Mesendoderm (in vitro differentiated cells): ENCODE measurements at regions not wholly inside any gene's neighbourhood (a gene's known extent, or its start where the extent isn't known, plus 50 kb on each side); places are given as distances from the start of the nearest gene placed in this dataset.

ENCODE experiments used
- DNase-seq: peaks from one replicate; pipeline ENCODE4 v3.0.0; 2013
- H2AK5ac ChIP-seq: 2 replicates; pipeline ENCODE4 v1.6.1; 2013; ENCODE audit warnings: low read length, inconsistent platforms
- H2BK120ac ChIP-seq: 2 replicates; pipeline ENCODE4 v1.6.1; 2013; ENCODE audit warnings: low read depth, mild to moderate bottlenecking, low read length, moderate library complexity, mixed read lengths
- H2BK15ac ChIP-seq: replicated peaks from 2 replicates; pipeline ENCODE4 v1.6.1; 2013; ENCODE audit warnings: low read depth, mild to moderate bottlenecking, moderate library complexity
- H2BK5ac ChIP-seq: 2 replicates; pipeline ENCODE4 v1.6.1; 2013; ENCODE audit warnings: low read length, inconsistent platforms
- H3K18ac ChIP-seq: 2 replicates; pipeline ENCODE4 v1.6.1; 2013; ENCODE audit warnings: mild to moderate bottlenecking, low read length, mixed read lengths
- H3K23ac ChIP-seq: one replicate; pipeline ENCODE4 v1.6.1; 2013; ENCODE audit warnings: low read length
- H3K27ac ChIP-seq: 2 replicates; pipeline ENCODE4 v1.5.1; 2013; ENCODE audit warnings: low read depth, mild to moderate bottlenecking, inconsistent platforms, low read length, moderate library complexity
- H3K27me3 ChIP-seq: 2 replicates; pipeline ENCODE4 v1.6.1; 2013; ENCODE audit warnings: low read length, control low read depth, mild to moderate bottlenecking, inconsistent platforms; ENCODE audit not compliant: insufficient read depth, poor library complexity
- H3K36me3 ChIP-seq: 2 replicates; pipeline ENCODE4 v1.6.1; 2013; ENCODE audit warnings: low read length, inconsistent platforms; ENCODE audit not compliant: control insufficient read depth, insufficient read depth
- H3K4ac ChIP-seq: one replicate; pipeline ENCODE4 v1.6.1; 2013; ENCODE audit warnings: low read depth, mild to moderate bottlenecking, low read length, moderate library complexity
- H3K4me1 ChIP-seq: 2 replicates; pipeline ENCODE4 v1.6.1; 2013; ENCODE audit warnings: low read depth, low read length, inconsistent platforms; ENCODE audit not compliant: control insufficient read depth
- H3K4me2 ChIP-seq: 2 replicates; pipeline ENCODE4 v1.6.1; 2013; ENCODE audit warnings: low read length
- H3K4me3 ChIP-seq: 2 replicates; pipeline ENCODE4 v1.5.1; 2013; ENCODE audit warnings: mild to moderate bottlenecking, low read length
- H3K56ac ChIP-seq: one replicate; pipeline ENCODE4 v1.6.1; 2013; ENCODE audit warnings: low read length
- H3K79me1 ChIP-seq: 2 replicates; pipeline ENCODE4 v1.6.1; 2013; ENCODE audit warnings: low read length, inconsistent platforms
- H3K79me2 ChIP-seq: 2 replicates; pipeline ENCODE4 v1.6.1; 2013; ENCODE audit warnings: mild to moderate bottlenecking, low read length; ENCODE audit not compliant: control insufficient read depth, insufficient read depth
- H3K9ac ChIP-seq: 2 replicates; pipeline ENCODE4 v1.6.1; 2013; ENCODE audit warnings: low read length, inconsistent platforms
- H4K5ac ChIP-seq: one replicate; pipeline ENCODE4 v1.6.1; 2013; ENCODE audit warnings: low read length
- H4K8ac ChIP-seq: one replicate; pipeline ENCODE4 v1.6.1; 2013; ENCODE audit warnings: low read depth, mild to moderate bottlenecking, control low read depth, low read length, moderate library complexity
- WGBS: extraction: QIAGEN DNeasy Blood & Tissue Kit; methylation state at CpG from one replicate; pipeline ENCODE4 v1.1.7; 2013; ENCODE audit warnings: low lambda C conversion rate, missing lambda C conversion rate; ENCODE audit not compliant: insufficient coverage; ENCODE audit errors: extremely low coverage; 5-methylcytosine and 5-hydroxymethylcytosine counted together

DNA sequence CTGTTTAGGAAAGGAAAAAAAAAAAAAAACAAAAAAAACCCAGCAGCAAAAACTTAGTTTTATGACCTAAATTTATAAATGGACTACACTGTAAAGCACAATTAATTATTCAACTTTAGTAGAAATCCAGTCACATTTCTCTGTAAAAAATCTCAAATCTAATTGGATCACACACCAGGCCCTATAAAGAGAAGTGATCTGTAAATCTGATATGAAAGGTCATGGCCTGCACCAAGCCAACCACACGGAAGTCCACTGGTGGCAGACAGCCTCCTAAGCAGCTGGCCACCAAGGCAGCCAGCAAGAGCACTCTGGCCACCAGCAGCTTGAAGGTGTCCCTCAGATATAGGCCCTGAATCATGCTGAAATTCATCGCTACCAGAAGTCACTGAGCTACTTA is 131.6 kb downstream of the HFE start:
- Histone ChIP-seq H2AK5ac (no peak overlapping the region), H3K27me3 (no peaks in the 10 kb centered on the region), H3K4me3 (no peak overlapping the region), H3K4ac (no peak overlapping the region), H3K4me2 (no peak overlapping the region), H3K56ac (peak overlapping the region; percentile 11), H3K4me1 (no peaks in the 10 kb centered on the region), H3K27ac (no peak overlapping the region), H2BK120ac (no peak overlapping the region), H3K18ac (no peak overlapping the region), H3K79me1 (no peaks in the 10 kb centered on the region), H3K9ac (no peak overlapping the region), H4K8ac (no peak overlapping the region), H2BK5ac (no peak overlapping the region), H3K79me2 (no peaks in the 10 kb centered on the region), H2BK15ac (peak overlapping the region; percentile 93), H3K36me3 (no peaks in the 10 kb centered on the region), H4K5ac (no peak overlapping the region), H3K23ac (no peak overlapping the region)
- no peak for DNase-seq
- WGBS, result no CpG with 5 or more reads among the region's 2 CpGs

GRCh38 chr6:26220145-26220970 is 133.1 kb downstream of the HFE start:
- peak overlapping the region; percentile 3 for H3K27ac ChIP-seq
- H3K18ac ChIP-seq, result peak overlapping the region; percentile 80
- no peaks in the 10 kb centered on the region for H3K79me2 ChIP-seq
- H3K27me3 ChIP-seq, result no peaks in the 10 kb centered on the region
- no peak overlapping the region for H4K5ac ChIP-seq
- no peak overlapping the region for H3K4me2 ChIP-seq
- no peak overlapping the region for H2AK5ac ChIP-seq
- H3K36me3 ChIP-seq, result no peaks in the 10 kb centered on the region
- H2BK120ac ChIP-seq, result peak overlapping the region; percentile 78
- H3K23ac ChIP-seq, result no peak overlapping the region
- no peaks in the 10 kb centered on the region for H3K4me1 ChIP-seq
- no peak overlapping the region for H3K4me3 ChIP-seq
- peak overlapping the region; percentile 57 for H2BK15ac ChIP-seq
- no peak overlapping the region for H3K9ac ChIP-seq
- no peak overlapping the region for H4K8ac ChIP-seq
- H2BK5ac ChIP-seq, result peak overlapping the region; percentile 33
- no CpG with 5 or more reads among the region's 5 CpGs for WGBS
- no peaks in the 10 kb centered on the region for H3K79me1 ChIP-seq
- no peak overlapping the region for H3K4ac ChIP-seq
- no peak for DNase-seq
- H3K56ac ChIP-seq, result peak overlapping the region; percentile 35

DNA sequence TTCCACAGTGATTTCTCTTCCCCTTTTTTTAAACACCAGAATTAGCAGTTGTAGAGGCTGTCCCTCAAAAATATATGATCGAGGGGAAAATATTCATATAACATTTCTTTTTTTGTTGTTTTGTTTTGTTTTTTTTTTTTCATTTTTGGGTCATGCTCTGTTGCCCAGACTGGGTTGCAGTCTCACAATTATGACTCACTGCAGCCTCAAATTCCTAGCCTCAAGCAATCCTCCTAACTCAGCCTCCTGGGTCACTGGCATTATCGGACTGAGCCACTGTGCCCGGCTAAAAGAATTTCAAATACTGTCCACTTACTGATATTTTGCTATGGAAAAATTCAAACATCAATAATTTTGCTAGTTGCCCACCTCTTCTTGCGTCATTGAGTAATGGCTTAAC is 134.0 kb downstream of the HFE start:
- WGBS, result no CpG with 5 or more reads among the region's 4 CpGs
- H3K79me1 ChIP-seq, result no peaks in the 10 kb centered on the region
- H4K8ac ChIP-seq, result no peak overlapping the region
- no peaks in the 10 kb centered on the region for H3K36me3 ChIP-seq
- no peak overlapping the region for H4K5ac ChIP-seq
- H3K27ac ChIP-seq, result no peak overlapping the region
- H3K4me3 ChIP-seq, result no peak overlapping the region
- no peak overlapping the region for H3K4ac ChIP-seq
- no peaks in the 10 kb centered on the region for H3K27me3 ChIP-seq
- no peak overlapping the region for H3K18ac ChIP-seq
- no peak overlapping the region for H3K9ac ChIP-seq
- no peak overlapping the region for H2BK5ac ChIP-seq
- no peak overlapping the region for H2BK120ac ChIP-seq
- H3K4me1 ChIP-seq, result no peaks in the 10 kb centered on the region
- no peaks in the 10 kb centered on the region for H3K79me2 ChIP-seq
- no peak for DNase-seq
- H3K23ac ChIP-seq, result no peak overlapping the region
- no peak overlapping the region for H3K56ac ChIP-seq
- peak overlapping the region; percentile 39 for H2BK15ac ChIP-seq
- H2AK5ac ChIP-seq, result no peak overlapping the region
- no peak overlapping the region for H3K4me2 ChIP-seq

DNA sequence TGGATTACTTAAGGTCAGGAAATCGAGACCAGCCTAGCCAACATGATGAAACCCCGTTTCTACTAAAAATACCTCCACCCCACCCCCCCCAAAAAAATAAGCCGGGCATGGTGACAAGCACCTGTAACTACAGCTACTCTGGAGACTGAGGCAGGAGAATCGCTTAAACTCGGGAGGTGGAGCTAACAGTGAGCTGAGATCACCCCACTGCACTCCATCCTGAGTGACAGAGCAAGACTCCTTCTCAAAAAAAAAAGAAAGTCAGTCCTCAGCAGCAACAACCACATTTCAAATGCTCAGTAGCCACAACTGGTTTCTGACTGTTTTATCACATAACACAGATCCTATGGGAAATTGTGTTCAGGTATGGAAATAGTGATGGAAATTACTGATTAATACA is 135.3 kb downstream of the HFE start:
- no peaks in the 10 kb centered on the region for H3K27me3 ChIP-seq
- H3K79me2 ChIP-seq, result no peaks in the 10 kb centered on the region
- DNase-seq, result peak; percentile 60
- H3K27ac ChIP-seq, result no peak overlapping the region
- no peak overlapping the region for H3K4me2 ChIP-seq
- peak overlapping the region; percentile 31 for H3K9ac ChIP-seq
- peak overlapping the region; percentile 57 for H2BK15ac ChIP-seq
- no peak overlapping the region for H3K4ac ChIP-seq
- H3K56ac ChIP-seq, result peak overlapping the region; percentile 51
- no peak overlapping the region for H2BK5ac ChIP-seq
- H3K4me1 ChIP-seq, result no peaks in the 10 kb centered on the region
- H3K4me3 ChIP-seq, result no peak overlapping the region
- H4K8ac ChIP-seq, result no peak overlapping the region
- no peak overlapping the region for H2AK5ac ChIP-seq
- no peak overlapping the region for H4K5ac ChIP-seq
- H3K79me1 ChIP-seq, result no peaks in the 10 kb centered on the region
- no peak overlapping the region for H3K23ac ChIP-seq
- WGBS, result no CpG with 5 or more reads among the region's 5 CpGs
- H2BK120ac ChIP-seq, result peak overlapping the region; percentile 54
- peak overlapping the region; percentile 41 for H3K18ac ChIP-seq
- no peaks in the 10 kb centered on the region for H3K36me3 ChIP-seq

DNA sequence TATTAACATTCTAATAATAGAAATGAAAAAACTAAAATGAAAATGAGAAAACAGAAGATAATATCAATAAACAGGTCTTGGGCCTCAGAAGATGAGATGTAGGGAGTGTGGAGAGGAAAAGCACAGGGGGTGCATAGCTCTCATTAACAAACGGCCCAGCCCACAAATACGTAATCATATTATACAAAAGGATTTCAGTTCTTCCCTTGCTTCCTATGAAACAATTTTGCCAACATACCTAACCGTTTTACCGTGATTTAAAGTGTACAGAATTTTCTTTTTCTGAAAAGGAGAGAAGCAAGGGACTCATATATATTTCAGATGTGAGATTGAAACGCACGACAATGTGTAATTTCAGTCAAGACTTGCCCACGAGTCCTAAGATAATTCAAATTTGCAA is 136.0 kb downstream of the HFE start:
- no peak overlapping the region for H2AK5ac ChIP-seq
- no CpG with 5 or more reads among the region's 7 CpGs for WGBS
- no peaks in the 10 kb centered on the region for H3K79me2 ChIP-seq
- H3K4ac ChIP-seq, result no peak overlapping the region
- no peak overlapping the region for H2BK15ac ChIP-seq
- peak overlapping the region; percentile 97 for H3K18ac ChIP-seq
- peak overlapping the region; percentile 78 for H2BK120ac ChIP-seq
- no peaks in the 10 kb centered on the region for H3K4me1 ChIP-seq
- peak overlapping the region; percentile 51 for H3K4me3 ChIP-seq
- no peak overlapping the region for H4K5ac ChIP-seq
- no peaks in the 10 kb centered on the region for H3K27me3 ChIP-seq
- peak overlapping the region; percentile 47 for H3K4me2 ChIP-seq
- H3K56ac ChIP-seq, result peak overlapping the region; percentile 87
- H3K23ac ChIP-seq, result no peak overlapping the region
- no peaks in the 10 kb centered on the region for H3K79me1 ChIP-seq
- H2BK5ac ChIP-seq, result no peak overlapping the region
- no peak for DNase-seq
- H3K27ac ChIP-seq, result peak overlapping the region; percentile 98
- peak overlapping the region; percentile 83 for H3K9ac ChIP-seq
- H3K36me3 ChIP-seq, result no peaks in the 10 kb centered on the region
- no peak overlapping the region for H4K8ac ChIP-seq
